Loucy (cell line): ENCODE measurements at regions not wholly inside any gene's neighbourhood (a gene's known extent, or its start where the extent isn't known, plus 50 kb on each side); places are given as distances from the start of the nearest gene placed in this dataset.
A peak's percentile ranks its signal among the peaks of the same experiment; 100 is the strongest.

Source experiments
- H2AFZ ChIP-seq: fragments of 200-600 bp; sonication (generic); 2 replicates; pipeline ENCODE4 v1.6.0; 2016; ENCODE audit warnings: antibody characterized with exemption, mild to moderate bottlenecking, low read length, moderate library complexity
- H3F3A ChIP-seq: fragments of 200-600 bp; 2 replicates; pipeline ENCODE4 v1.6.0; 2016; ENCODE audit warnings: antibody characterized with exemption, low read depth, mild to moderate bottlenecking
- H3K27me3 ChIP-seq: fragments of 200-600 bp; sonication (generic); 2 replicates; pipeline ENCODE4 v1.6.1; 2014; ENCODE audit warnings: low read length, mild to moderate bottlenecking; ENCODE audit not compliant: insufficient read depth, poor library complexity, severe bottlenecking
- H3K36me3 ChIP-seq: fragments of 200-600 bp; sonication (generic); 2 replicates; pipeline ENCODE4 v1.6.1; 2016; ENCODE audit warnings: low read length; ENCODE audit not compliant: insufficient read depth
- H3K4me1 ChIP-seq: fragments of 200-600 bp; sonication (generic); 2 replicates; pipeline ENCODE4 v1.5.1; 2014; ENCODE audit warnings: low read length, mild to moderate bottlenecking; ENCODE audit not compliant: insufficient read depth, poor library complexity, severe bottlenecking
- H3K4me2 ChIP-seq: fragments of 200-600 bp; sonication (generic); 2 replicates; pipeline ENCODE4 v1.6.0; 2014; ENCODE audit warnings: antibody characterized with exemption, low read length, low read depth, mild to moderate bottlenecking; ENCODE audit not compliant: poor library complexity, severe bottlenecking
- H3K4me3 ChIP-seq: fragments of 200-600 bp; sonication (generic); 2 replicates; pipeline ENCODE4 v1.5.1; 2014; ENCODE audit warnings: low read length, mild to moderate bottlenecking, mixed read lengths; ENCODE audit not compliant: poor library complexity, severe bottlenecking
- H3K79me2 ChIP-seq: fragments of 200-600 bp; sonication (generic); 2 replicates; pipeline ENCODE4 v1.6.1; 2014; ENCODE audit warnings: low read length; ENCODE audit not compliant: insufficient read depth
- H3K9ac ChIP-seq: fragments of 200-600 bp; sonication (generic); 2 replicates; pipeline ENCODE4 v1.6.0; 2014; ENCODE audit warnings: mild to moderate bottlenecking, low read depth, low read length, moderate library complexity; ENCODE audit not compliant: poor library complexity, severe bottlenecking
- H3K9me2 ChIP-seq: fragments of 200-600 bp; sonication (generic); replicated peaks from 2 replicates; pipeline ENCODE4 v1.6.1; 2016; ENCODE audit warnings: low read depth, low read length, mixed read lengths
- H3K9me3 ChIP-seq: fragments of 200-600 bp; sonication (generic); 2 replicates; pipeline ENCODE4 v1.6.1; 2014; ENCODE audit warnings: mild to moderate bottlenecking, antibody characterized with exemption, low read length, low read depth; ENCODE audit not compliant: insufficient read depth
- H4K20me1 ChIP-seq: fragments of 200-600 bp; sonication (generic); 2 replicates; pipeline ENCODE4 v1.6.0; 2014; ENCODE audit warnings: antibody characterized with exemption, low read length, mild to moderate bottlenecking; ENCODE audit not compliant: insufficient read depth, poor library complexity, severe bottlenecking
- EZH2phosphoT487 ChIP-seq: fragments of 200-600 bp; IDR thresholded peaks from 2 replicates; pipeline ENCODE4 v1.6.1; 2018; ENCODE audit warnings: antibody characterized with exemption, mild to moderate bottlenecking, moderate library complexity, borderline replicate concordance
- TF ChIP-seq, protein P1 (sequence below): fragments of 200-600 bp; sonication (generic); conservative IDR thresholded peaks from 2 replicates; pipeline ENCODE4 v1.5.1; 2014; ENCODE audit warnings: mild to moderate bottlenecking, antibody characterized with exemption, low read length

DNA sequence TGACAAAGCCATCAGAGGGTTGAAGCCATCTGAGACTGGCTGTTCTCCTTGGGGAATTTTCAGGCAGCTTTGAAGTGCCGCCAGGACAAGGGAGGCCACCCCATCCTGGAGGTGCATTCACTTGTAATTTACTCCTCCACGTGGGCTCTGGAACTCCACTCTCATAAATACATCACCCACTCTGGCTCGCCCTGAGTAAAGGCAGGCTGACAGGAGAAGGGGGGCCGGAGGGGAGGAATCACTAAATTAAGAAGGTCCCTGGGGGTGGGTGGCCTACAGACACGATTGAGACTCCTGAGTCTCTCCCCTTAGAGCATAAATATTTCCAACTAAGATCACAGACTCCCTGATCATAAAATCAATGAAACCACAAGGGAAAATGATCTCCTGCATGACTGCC lies 56.3 kb upstream of the HNF1B start:
- Histone ChIP-seq H3K9me3 (no peaks in the 10 kb centered on the region), H3F3A (no peaks in the 10 kb centered on the region), H3K9me2 (no peaks in the 10 kb centered on the region), H3K4me3 (no peak overlapping the region), H3K27me3 (no peaks in the 10 kb centered on the region), H3K4me2 (no peak overlapping the region), H3K9ac (no peak overlapping the region), H3K79me2 (no peaks in the 10 kb centered on the region), H4K20me1 (no peaks in the 10 kb centered on the region), H3K36me3 (no peaks in the 10 kb centered on the region), H2AFZ (no peak overlapping the region), H3K4me1 (peaks cover 13% of the 10 kb centered on the region)
- TF ChIP-seq, protein P1, sequence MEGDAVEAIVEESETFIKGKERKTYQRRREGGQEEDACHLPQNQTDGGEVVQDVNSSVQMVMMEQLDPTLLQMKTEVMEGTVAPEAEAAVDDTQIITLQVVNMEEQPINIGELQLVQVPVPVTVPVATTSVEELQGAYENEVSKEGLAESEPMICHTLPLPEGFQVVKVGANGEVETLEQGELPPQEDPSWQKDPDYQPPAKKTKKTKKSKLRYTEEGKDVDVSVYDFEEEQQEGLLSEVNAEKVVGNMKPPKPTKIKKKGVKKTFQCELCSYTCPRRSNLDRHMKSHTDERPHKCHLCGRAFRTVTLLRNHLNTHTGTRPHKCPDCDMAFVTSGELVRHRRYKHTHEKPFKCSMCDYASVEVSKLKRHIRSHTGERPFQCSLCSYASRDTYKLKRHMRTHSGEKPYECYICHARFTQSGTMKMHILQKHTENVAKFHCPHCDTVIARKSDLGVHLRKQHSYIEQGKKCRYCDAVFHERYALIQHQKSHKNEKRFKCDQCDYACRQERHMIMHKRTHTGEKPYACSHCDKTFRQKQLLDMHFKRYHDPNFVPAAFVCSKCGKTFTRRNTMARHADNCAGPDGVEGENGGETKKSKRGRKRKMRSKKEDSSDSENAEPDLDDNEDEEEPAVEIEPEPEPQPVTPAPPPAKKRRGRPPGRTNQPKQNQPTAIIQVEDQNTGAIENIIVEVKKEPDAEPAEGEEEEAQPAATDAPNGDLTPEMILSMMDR: no peak
- no peak for TF ChIP-seq EZH2phosphoT487

GRCh38 chr17:37797206-37797605 lies 52.3 kb upstream of the HNF1B start:
- H3K4me3 ChIP-seq: no peak overlapping the region

GRCh38 chr17:37796076-37796475 lies 51.2 kb upstream of the HNF1B start:
- H3K79me2 ChIP-seq: no peaks in the 10 kb centered on the region
- no peaks in the 10 kb centered on the region for H4K20me1 ChIP-seq
- no peaks in the 10 kb centered on the region for H3K27me3 ChIP-seq
- H3K9ac ChIP-seq: no peak overlapping the region
- no peak for TF ChIP-seq EZH2phosphoT487
- TF ChIP-seq, protein P1: no peak
- H3K9me2 ChIP-seq: no peaks in the 10 kb centered on the region
- no peak overlapping the region for H3K4me3 ChIP-seq
- no peak overlapping the region for H3K4me2 ChIP-seq
- H3K9me3 ChIP-seq: no peaks in the 10 kb centered on the region
- no peak overlapping the region for H2AFZ ChIP-seq
- no peaks in the 10 kb centered on the region for H3F3A ChIP-seq
- no peaks in the 10 kb centered on the region for H3K36me3 ChIP-seq
- no peaks in the 10 kb centered on the region for H3K4me1 ChIP-seq

More at GRCh38 chr17:37797206-37797605, 52.3 kb upstream of the HNF1B start:
- Histone ChIP-seq H3F3A (no peaks in the 10 kb centered on the region), H3K9me3 (no peaks in the 10 kb centered on the region), H4K20me1 (no peaks in the 10 kb centered on the region), H3K79me2 (no peaks in the 10 kb centered on the region), H3K9ac (no peak overlapping the region), H2AFZ (0 out of 2 replicates have a peak overlapping the region, but pooled peaks have one; percentile 61), H3K36me3 (no peaks in the 10 kb centered on the region), H3K9me2 (no peaks in the 10 kb centered on the region), H3K4me2 (no peak overlapping the region), H3K27me3 (no peaks in the 10 kb centered on the region), H3K4me1 (peaks cover 5% of the 10 kb centered on the region)
- TF ChIP-seq, protein P1: no peak
